ENCODE measurements at regions not wholly inside any gene's neighbourhood (a gene's known extent, or its start where the extent isn't known, plus 50 kb on each side); places are given as distances from the start of the nearest gene placed in this dataset.
A peak's percentile ranks its signal among the peaks of the same experiment; 100 is the strongest.
"Not testable (repeated sequence)": the region's sequence is repeated elsewhere in the genome, so short reads cannot be mapped to it uniquely, and the experiment has no call there.

- no peak for DNase-seq
Observed at GRCh38 chr3:66812741-66813140, 185.4 kb upstream of the KBTBD8 start.

- peak; percentile 20 for DNase-seq
Observed at GRCh38 chr3:66816090-66816761, 181.9 kb upstream of the KBTBD8 start.

GRCh38 chr3:66817951-66818557 lies 180.1 kb upstream of the KBTBD8 start:
- DNase-seq = no peak

- no peak for DNase-seq
Observed at GRCh38 chr3:66819993-66820501, 178.1 kb upstream of the KBTBD8 start.

GRCh38 chr3:66822186-66823008 lies 175.7 kb upstream of the KBTBD8 start:
- peak; percentile 4 for DNase-seq

GRCh38 chr3:66823009-66823397 lies 175.1 kb upstream of the KBTBD8 start:
- DNase-seq = no peak

GRCh38 chr3:66823532-66823931 lies 174.6 kb upstream of the KBTBD8 start:
- DNase-seq = no peak

- DNase-seq = no peak
Observed at GRCh38 chr3:66825375-66825774, 172.7 kb upstream of the KBTBD8 start.

GRCh38 chr3:66827726-66828125 lies 170.4 kb upstream of the KBTBD8 start:
- no peak for DNase-seq

- DNase-seq = no peak
Observed at GRCh38 chr3:66828303-66828702, 169.8 kb upstream of the KBTBD8 start.

- DNase-seq = no peak
Observed at GRCh38 chr3:66830301-66830700, 167.8 kb upstream of the KBTBD8 start.

GRCh38 chr3:66831931-66832330 lies 166.2 kb upstream of the KBTBD8 start:
- DNase-seq = no peak

GRCh38 chr3:66836363-66837152 lies 161.5 kb upstream of the KBTBD8 start:
- no peak for DNase-seq

- no peak for DNase-seq
Observed at GRCh38 chr3:66838704-66839103, 159.4 kb upstream of the KBTBD8 start.

GRCh38 chr3:66839508-66839907 lies 158.6 kb upstream of the KBTBD8 start:
- DNase-seq = no peak

- not testable (repeated sequence) for DNase-seq
Observed at GRCh38 chr3:66842761-66843464, 155.2 kb upstream of the KBTBD8 start.

GRCh38 chr3:66851894-66852613 lies 146.1 kb upstream of the KBTBD8 start:
- no peak for DNase-seq

GRCh38 chr3:66854601-66855151 lies 143.4 kb upstream of the KBTBD8 start:
- DNase-seq = no peak

GRCh38 chr3:66856533-66856932 lies 141.6 kb upstream of the KBTBD8 start:
- no peak for DNase-seq

GRCh38 chr3:66858656-66859381 lies 139.3 kb upstream of the KBTBD8 start:
- DNase-seq = no peak

GRCh38 chr3:66860771-66861170 lies 137.3 kb upstream of the KBTBD8 start:
- no peak for DNase-seq
